Suppressor macrophage treated with lipopolysaccharide for 1 hour (primary cell): ENCODE measurements at regions not wholly inside any gene's neighbourhood (a gene's known extent, or its start where the extent isn't known, plus 50 kb on each side); places are given as distances from the start of the nearest gene placed in this dataset.

ENCODE experiments used
- DNase-seq, 3 donors: peaks; one replicate each; pipeline ENCODE4 v3.0.0-alpha.2; 2020 to 2022

- DNase-seq, result no peak
Measured at GRCh38 chr20:1786486-1786885, 108.7 kb upstream of the SIRPA start.

- peak; percentile 51 to 57 (median 57) for DNase-seq
Measured at GRCh38 chr20:1784586-1784985, 110.6 kb upstream of the SIRPA start.

GRCh38 chr20:1783245-1783644, 112.0 kb upstream of the SIRPA start:
- DNase-seq, result no peak

- DNase-seq, result no peak
Measured at GRCh38 chr20:1782181-1782580, 113.0 kb upstream of the SIRPA start.

- DNase-seq, result no peak
Measured at GRCh38 chr20:1779567-1779966, 115.6 kb upstream of the SIRPA start.

- no peak for DNase-seq
Measured at GRCh38 chr20:1778338-1778737, 116.9 kb upstream of the SIRPA start.

GRCh38 chr20:1777476-1777820, 117.8 kb upstream of the SIRPA start:
- DNase-seq, result no peak

GRCh38 chr20:1776681-1777475, 118.3 kb upstream of the SIRPA start:
- DNase-seq, result peak; percentile 90 to 95 (median 94)

- DNase-seq, result no peak
Measured at GRCh38 chr20:1775117-1775516, 117.5 kb upstream of the SIRPG start.

GRCh38 chr20:1774479-1774878, 116.9 kb upstream of the SIRPG start:
- no peak for DNase-seq

- no peak for DNase-seq
Measured at GRCh38 chr20:1773816-1774215, 116.2 kb upstream of the SIRPG start.

- DNase-seq, result no peak
Measured at GRCh38 chr20:1769491-1769890, 111.9 kb upstream of the SIRPG start.

- peak in 2 of 3 donors; percentile 31 to 51 for DNase-seq
Measured at GRCh38 chr20:1766731-1767130, 109.2 kb upstream of the SIRPG start.

- peak; percentile 82 to 87 (median 86) for DNase-seq
Measured at GRCh38 chr20:1764136-1765033, 106.8 kb upstream of the SIRPG start.

GRCh38 chr20:1761598-1761997, 104.0 kb upstream of the SIRPG start:
- no peak for DNase-seq

- no peak for DNase-seq
Measured at GRCh38 chr20:1761116-1761515, 103.5 kb upstream of the SIRPG start.

GRCh38 chr20:1758765-1759164, 101.2 kb upstream of the SIRPG start:
- no peak for DNase-seq

GRCh38 chr20:1757606-1758512, 100.3 kb upstream of the SIRPG start:
- no peak for DNase-seq

- DNase-seq, result peak; percentile 32 to 62 (median 61)
Measured at GRCh38 chr20:1757072-1757471, 99.5 kb upstream of the SIRPG start.

- no peak for DNase-seq
Measured at GRCh38 chr20:1754749-1755148, 97.2 kb upstream of the SIRPG start.

GRCh38 chr20:1754306-1754705, 96.7 kb upstream of the SIRPG start:
- no peak for DNase-seq

- DNase-seq, result no peak
Measured at GRCh38 chr20:1752045-1752444, 94.5 kb upstream of the SIRPG start.

GRCh38 chr20:1748777-1749176, 91.2 kb upstream of the SIRPG start:
- DNase-seq, result no peak
